A673 (cell line): ENCODE measurements at regions not wholly inside any gene's neighbourhood (a gene's known extent, or its start where the extent isn't known, plus 50 kb on each side); places are given as distances from the start of the nearest gene placed in this dataset.

Experiments used
- CTCF ChIP-seq: fragments of 300-800, 200-600 bp; sonication (generic); conservative IDR thresholded peaks from 2 replicates; pipeline ENCODE4 v1.5.1; 2017; ENCODE audit warnings: low read depth, mild to moderate bottlenecking, antibody characterized with exemption, low read length, moderate library complexity, mixed read lengths
- EZH2 ChIP-seq: fragments of 200-600 bp; sonication (generic); IDR thresholded peaks from 2 replicates; pipeline ENCODE4 v1.6.1; 2017; ENCODE audit warnings: borderline replicate concordance, low read depth, mild to moderate bottlenecking, mixed read lengths, antibody characterized with exemption, low read length; ENCODE audit not compliant: poor library complexity, severe bottlenecking

DNA sequence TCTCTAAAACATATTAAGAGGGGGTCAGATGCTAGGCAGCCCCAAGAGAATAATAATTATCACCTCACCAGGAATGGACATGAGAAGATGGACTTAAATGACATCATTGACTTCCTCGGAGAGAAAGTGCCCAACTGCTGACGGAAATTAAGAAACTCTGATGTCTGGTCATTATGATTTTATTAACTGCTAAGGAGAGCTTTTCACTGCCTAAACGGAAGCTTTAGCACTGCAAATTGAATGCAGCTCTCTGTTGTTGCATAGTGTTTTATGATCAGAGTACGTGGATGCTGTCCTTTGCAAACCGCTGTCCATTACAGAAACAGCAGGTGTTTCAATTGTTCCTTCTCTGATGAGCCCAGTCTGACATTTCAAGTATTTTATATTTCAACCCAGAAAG lies 89.4 kb upstream of the GALNT17 start:
- TF ChIP-seq CTCF (no peak), EZH2 (no peak)
